Breast epithelium (tissue), 3 donors: ENCODE measurements at regions not wholly inside any gene's neighbourhood (a gene's known extent, or its start where the extent isn't known, plus 50 kb on each side); places are given as distances from the start of the nearest gene placed in this dataset.

Experiments
- CTCF ChIP-seq, 3 donors: fragments of 450-650 bp; IDR thresholded peaks; one replicate each; pipeline ENCODE4 v1.5.1; 2016 to 2017; ENCODE audit warnings: antibody characterized with exemption in 3 of 3, mild to moderate bottlenecking in 3 of 3, moderate library complexity in 3 of 3
- POLR2A ChIP-seq: fragments of 450-650 bp; IDR thresholded peaks from one replicate; pipeline ENCODE4 v1.6.1; 2016; ENCODE audit warnings: antibody characterized with exemption, mild to moderate bottlenecking, moderate library complexity
- POLR2AphosphoS5 ChIP-seq, 3 donors: sonication (generic); formaldehyde crosslinking; IDR thresholded peaks; one replicate each; pipeline ENCODE4 v1.6.1; 2017; ENCODE audit warnings: antibody characterized with exemption in 3 of 3

GRCh38 chr12:89217472-89217871 is 134.8 kb downstream of the DUSP6 start:
- TF ChIP-seq POLR2A (no peak), CTCF (IDR thresholded peaks at IDR 0.05) (no peak), POLR2AphosphoS5 (IDR thresholded peaks at IDR 0.05) (no peak)
